BE2C (cell line): ENCODE measurements at regions not wholly inside any gene's neighbourhood (a gene's known extent, or its start where the extent isn't known, plus 50 kb on each side); places are given as distances from the start of the nearest gene placed in this dataset.

Experiments used
- DNase-seq: peaks from one replicate; pipeline ENCODE4 v3.0.0-alpha.2; 2020
- H3K27me3 ChIP-seq: fragments of 250-450 bp; sonication (Bioruptor Pico); 2 replicates; pipeline ENCODE4 v1.5.1; 2020; ENCODE audit warnings: mild to moderate bottlenecking
- H3K36me3 ChIP-seq: fragments of 250-450 bp; sonication (Bioruptor Pico); 2 replicates; pipeline ENCODE4 v1.5.1; 2020; ENCODE audit warnings: mild to moderate bottlenecking
- H3K4me1 ChIP-seq: fragments of 250-450 bp; sonication (Bioruptor Pico); 2 replicates; pipeline ENCODE4 v1.5.1; 2020
- H3K4me3 ChIP-seq: 2 replicates; pipeline ENCODE4 v1.5.1; 2011; ENCODE audit warnings: low read depth, low read length
- H3K9me3 ChIP-seq: fragments of 250-450 bp; sonication (Bioruptor Pico); 2 replicates; pipeline ENCODE4 v1.5.1; 2020
- TF ChIP-seq, protein P1 (sequence below): IDR thresholded peaks from 2 replicates; pipeline ENCODE4 v1.5.1; 2012; ENCODE audit warnings: mild to moderate bottlenecking, low read depth, low read length

GRCh38 chr7:155231241-155231800, 66.4 kb upstream of the INSIG1 start:
- no peaks in the 10 kb centered on the region for H3K27me3 ChIP-seq
- H3K9me3 ChIP-seq, result no peaks in the 10 kb centered on the region
- H3K36me3 ChIP-seq, result no peaks in the 10 kb centered on the region
- H3K4me1 ChIP-seq, result peaks cover 9% of the 10 kb centered on the region
- TF ChIP-seq, protein P1, sequence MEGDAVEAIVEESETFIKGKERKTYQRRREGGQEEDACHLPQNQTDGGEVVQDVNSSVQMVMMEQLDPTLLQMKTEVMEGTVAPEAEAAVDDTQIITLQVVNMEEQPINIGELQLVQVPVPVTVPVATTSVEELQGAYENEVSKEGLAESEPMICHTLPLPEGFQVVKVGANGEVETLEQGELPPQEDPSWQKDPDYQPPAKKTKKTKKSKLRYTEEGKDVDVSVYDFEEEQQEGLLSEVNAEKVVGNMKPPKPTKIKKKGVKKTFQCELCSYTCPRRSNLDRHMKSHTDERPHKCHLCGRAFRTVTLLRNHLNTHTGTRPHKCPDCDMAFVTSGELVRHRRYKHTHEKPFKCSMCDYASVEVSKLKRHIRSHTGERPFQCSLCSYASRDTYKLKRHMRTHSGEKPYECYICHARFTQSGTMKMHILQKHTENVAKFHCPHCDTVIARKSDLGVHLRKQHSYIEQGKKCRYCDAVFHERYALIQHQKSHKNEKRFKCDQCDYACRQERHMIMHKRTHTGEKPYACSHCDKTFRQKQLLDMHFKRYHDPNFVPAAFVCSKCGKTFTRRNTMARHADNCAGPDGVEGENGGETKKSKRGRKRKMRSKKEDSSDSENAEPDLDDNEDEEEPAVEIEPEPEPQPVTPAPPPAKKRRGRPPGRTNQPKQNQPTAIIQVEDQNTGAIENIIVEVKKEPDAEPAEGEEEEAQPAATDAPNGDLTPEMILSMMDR, result no peak
- no peak overlapping the region for H3K4me3 ChIP-seq
- no peak for DNase-seq

GRCh38 chr7:155231941-155232340, 65.7 kb upstream of the INSIG1 start:
- TF ChIP-seq, protein P1, result no peak
- H3K4me3 ChIP-seq, result no peak overlapping the region
- H3K4me1 ChIP-seq, result peaks cover 6% of the 10 kb centered on the region
- no peaks in the 10 kb centered on the region for H3K36me3 ChIP-seq
- H3K9me3 ChIP-seq, result no peaks in the 10 kb centered on the region
- DNase-seq, result no peak
- no peaks in the 10 kb centered on the region for H3K27me3 ChIP-seq

- no peak for DNase-seq
- Histone ChIP-seq H3K4me1 (peaks cover 5% of the 10 kb centered on the region), H3K9me3 (no peaks in the 10 kb centered on the region), H3K4me3 (no peak overlapping the region), H3K27me3 (no peaks in the 10 kb centered on the region), H3K36me3 (no peaks in the 10 kb centered on the region)
- TF ChIP-seq, protein P1, result no peak
These were observed 64.8 kb upstream of the INSIG1 start for GRCh38 chr7:155232911-155233310.

DNA sequence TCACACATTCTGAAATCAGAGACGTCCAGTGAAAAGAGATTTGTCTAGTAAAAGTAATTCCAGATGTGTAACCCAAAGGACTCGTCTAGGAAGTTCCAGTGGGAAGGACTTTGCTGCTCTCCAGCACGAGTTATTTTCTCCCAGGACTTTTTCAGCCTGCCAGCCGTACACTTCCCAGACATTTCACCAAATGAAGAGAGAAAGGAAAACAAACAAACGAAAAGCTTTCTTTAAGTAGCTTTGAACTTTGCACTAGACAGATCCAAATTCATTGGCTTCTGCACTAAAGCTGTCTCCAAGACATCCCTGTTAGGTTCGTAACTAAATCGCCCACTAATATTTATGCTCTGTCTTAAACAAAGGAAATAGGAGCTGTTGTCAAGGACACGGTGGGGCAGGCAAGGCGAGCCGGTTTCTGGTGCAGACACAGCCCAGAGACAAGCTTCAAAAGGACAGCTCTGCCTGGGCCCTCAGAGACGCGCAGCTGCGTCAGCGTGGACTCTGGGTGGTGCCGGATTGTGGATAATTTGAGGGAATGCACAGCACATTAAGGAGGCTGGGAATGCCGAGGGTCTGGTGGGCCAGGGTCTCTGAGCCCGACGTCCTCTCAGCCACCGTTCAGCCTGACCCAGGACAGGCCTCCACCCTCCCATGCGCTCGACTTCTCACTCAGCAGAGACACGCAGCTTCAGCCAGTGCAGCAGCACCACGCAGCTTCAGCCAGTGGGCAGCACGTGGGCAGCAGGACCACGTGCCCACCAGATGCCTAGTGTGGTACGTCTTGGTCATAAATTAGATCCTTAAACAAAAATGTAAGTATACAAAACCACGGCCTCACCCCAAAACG, 64.1 kb upstream of the INSIG1 start:
- no peak overlapping the region for H3K4me3 ChIP-seq
- H3K9me3 ChIP-seq, result no peaks in the 10 kb centered on the region; the same call in 1 of the 2 replicates
- H3K4me1 ChIP-seq, result peaks cover 2% of the 10 kb centered on the region; the same call in 1 of the 2 replicates
- DNase-seq, result no peak
- no peaks in the 10 kb centered on the region for H3K27me3 ChIP-seq
- no peaks in the 10 kb centered on the region for H3K36me3 ChIP-seq
- TF ChIP-seq, protein P1, result no peak

GRCh38 chr7:155234158-155234492, 63.6 kb upstream of the INSIG1 start:
- no peak for DNase-seq
- Histone ChIP-seq H3K27me3 (no peaks in the 10 kb centered on the region), H3K9me3 (no peaks in the 10 kb centered on the region; the same call in 1 of the 2 replicates), H3K36me3 (no peaks in the 10 kb centered on the region), H3K4me1 (peaks cover 2% of the 10 kb centered on the region; the same call in 1 of the 2 replicates), H3K4me3 (no peak overlapping the region)
- TF ChIP-seq, protein P1, result peak; percentile 28
